CD4-positive, alpha-beta T cell treated with Interleukin-17A for 1 hour (primary cell): ENCODE measurements at regions not wholly inside any gene's neighbourhood (a gene's known extent, or its start where the extent isn't known, plus 50 kb on each side); places are given as distances from the start of the nearest gene placed in this dataset.

Experiments
- DNase-seq: peaks from one replicate; pipeline ENCODE4 v3.0.0-alpha.2; 2020

- DNase-seq: no peak
These were observed 50.3 kb upstream of the CXCL12 start for GRCh38 chr10:44435196-44435595.

- no peak for DNase-seq
These were observed 51.3 kb upstream of the CXCL12 start for GRCh38 chr10:44436240-44436639.

GRCh38 chr10:44437840-44438511 lies 53.1 kb upstream of the CXCL12 start:
- DNase-seq: no peak

- no peak for DNase-seq
These were observed 54.5 kb upstream of the CXCL12 start for GRCh38 chr10:44439239-44439957.

- DNase-seq: no peak
These were observed 55.0 kb upstream of the CXCL12 start for GRCh38 chr10:44439958-44440244.

GRCh38 chr10:44457259-44457658 lies 72.4 kb upstream of the CXCL12 start:
- DNase-seq: no peak

GRCh38 chr10:44458671-44459413 lies 73.9 kb upstream of the CXCL12 start:
- no peak for DNase-seq

GRCh38 chr10:44459671-44460070 lies 74.8 kb upstream of the CXCL12 start:
- no peak for DNase-seq

- no peak for DNase-seq
These were observed 75.5 kb upstream of the CXCL12 start for GRCh38 chr10:44460416-44460815.

GRCh38 chr10:44462338-44462914 lies 77.5 kb upstream of the CXCL12 start:
- DNase-seq: no peak

- DNase-seq: no peak
These were observed 78.7 kb upstream of the CXCL12 start for GRCh38 chr10:44463511-44464121.

GRCh38 chr10:44464503-44464902 lies 79.6 kb upstream of the CXCL12 start:
- no peak for DNase-seq

- no peak for DNase-seq
These were observed 80.7 kb upstream of the CXCL12 start for GRCh38 chr10:44465401-44466115.

GRCh38 chr10:44466236-44466635 lies 81.3 kb upstream of the CXCL12 start:
- no peak for DNase-seq

- no peak for DNase-seq
These were observed 82.2 kb upstream of the CXCL12 start for GRCh38 chr10:44467090-44467489.

- no peak for DNase-seq
These were observed 83.0 kb upstream of the CXCL12 start for GRCh38 chr10:44467900-44468299.

GRCh38 chr10:44468525-44468924 lies 83.6 kb upstream of the CXCL12 start:
- no peak for DNase-seq

- no peak for DNase-seq
These were observed 84.1 kb upstream of the CXCL12 start for GRCh38 chr10:44468965-44469364.

GRCh38 chr10:44470784-44471183 lies 85.9 kb upstream of the CXCL12 start:
- no peak for DNase-seq

GRCh38 chr10:44471410-44471809 lies 86.5 kb upstream of the CXCL12 start:
- DNase-seq: no peak

GRCh38 chr10:44473146-44473545 lies 88.2 kb upstream of the CXCL12 start:
- DNase-seq: no peak

- DNase-seq: no peak
These were observed 91.6 kb upstream of the CXCL12 start for GRCh38 chr10:44476409-44477045.
